Chondrocyte (in vitro differentiated cells): ENCODE measurements at regions not wholly inside any gene's neighbourhood (a gene's known extent, or its start where the extent isn't known, plus 50 kb on each side); places are given as distances from the start of the nearest gene placed in this dataset.
A peak's percentile ranks its signal among the peaks of the same experiment; 100 is the strongest.
"Not testable (repeated sequence)": the region's sequence is repeated elsewhere in the genome, so short reads cannot be mapped to it uniquely, and the experiment has no call there.

Experiments used
- DNase-seq: peaks from one replicate; pipeline ENCODE4 v3.0.0; 2021; ENCODE audit warnings: mixed read lengths, low spot score
- H3K27ac Mint-ChIP-seq: one replicate; pipeline ENCODE4 v1.8.0; 2021; ENCODE audit warnings: mild to moderate bottlenecking, moderate library complexity, mixed read lengths; ENCODE audit not compliant: unreplicated experiment
- H3K27me3 Mint-ChIP-seq: 2 replicates; pipeline ENCODE4 v1.8.0; 2021; ENCODE audit warnings: low read depth, mixed read lengths
- H3K36me3 Mint-ChIP-seq: 2 replicates; pipeline ENCODE4 v1.8.0; 2021; ENCODE audit warnings: low read depth, mixed read lengths
- H3K4me1 Mint-ChIP-seq: 2 replicates; pipeline ENCODE4 v1.8.0; 2021; ENCODE audit warnings: low read depth, mild to moderate bottlenecking, mixed read lengths
- H3K4me3 Mint-ChIP-seq: one replicate; pipeline ENCODE4 v1.8.0; 2021; ENCODE audit warnings: mild to moderate bottlenecking, moderate library complexity, mixed read lengths; ENCODE audit not compliant: unreplicated experiment
- H3K9me3 Mint-ChIP-seq: 2 replicates; pipeline ENCODE4 v1.8.0; 2021; ENCODE audit warnings: low read depth, mixed read lengths
- CTCF ChIP-seq: fragments of 200-600 bp; sonication (generic); IDR thresholded peaks from 2 replicates; pipeline ENCODE4 v1.5.0; 2021; ENCODE audit warnings: antibody characterized with exemption, mild to moderate bottlenecking, moderate library complexity

DNA sequence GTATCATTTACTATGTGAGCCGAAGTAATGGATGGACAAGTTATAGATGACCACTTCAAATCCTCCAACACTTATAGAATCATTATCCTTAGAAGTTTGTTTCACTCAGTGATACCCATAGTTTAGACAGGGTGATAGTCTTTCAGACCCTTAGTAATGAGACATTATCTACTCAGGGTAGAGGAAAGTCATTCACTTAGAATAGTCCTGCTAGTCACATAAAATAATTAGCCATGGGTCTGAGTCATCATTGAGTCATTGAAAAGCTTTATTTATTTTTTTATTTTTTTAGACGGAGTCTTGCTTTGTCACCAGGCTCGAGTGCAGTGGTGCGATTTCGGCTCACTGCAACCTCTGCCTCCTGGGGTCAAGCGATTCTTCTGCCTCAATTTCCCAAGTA lies 321.7 kb upstream of the FSTL5 start:
- H3K9me3 Mint-ChIP-seq = no peaks in the 10 kb centered on the region

DNA sequence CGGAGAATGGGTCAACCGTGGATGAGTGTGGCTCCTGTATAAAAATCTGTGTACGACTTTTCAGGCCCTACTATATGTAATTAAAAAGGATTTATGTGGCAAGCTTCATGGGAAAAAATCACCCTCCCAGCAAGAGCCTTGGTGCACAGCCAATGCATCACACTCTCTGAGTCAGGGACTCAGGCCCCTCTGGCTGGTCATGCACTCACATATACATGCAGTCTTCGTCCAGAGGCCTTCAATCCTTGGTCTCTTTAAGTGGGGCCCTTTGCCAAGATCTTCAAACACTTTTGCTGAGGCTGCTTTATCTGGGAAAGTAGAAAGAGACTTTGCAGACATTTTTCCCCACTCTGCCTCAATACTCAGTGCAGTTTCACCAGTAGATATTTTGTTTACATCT lies 311.4 kb upstream of the FSTL5 start:
- H3K4me1 Mint-ChIP-seq = no peaks in the 10 kb centered on the region
- TF ChIP-seq CTCF = no peak
- H3K4me3 Mint-ChIP-seq = no peak overlapping the region
- H3K27me3 Mint-ChIP-seq = no peaks in the 10 kb centered on the region
- H3K27ac Mint-ChIP-seq = no peak overlapping the region
- no peaks in the 10 kb centered on the region for H3K36me3 Mint-ChIP-seq
- no peak for DNase-seq
- peaks cover 10% of the 10 kb centered on the region for H3K9me3 Mint-ChIP-seq

More for the DNA sequence above, 321.7 kb upstream of the FSTL5 start:
- DNase-seq = no peak
- Mint-ChIP-seq H3K27me3 (no peaks in the 10 kb centered on the region), H3K4me3 (no peak overlapping the region), H3K4me1 (no peaks in the 10 kb centered on the region), H3K36me3 (no peaks in the 10 kb centered on the region), H3K27ac (no peak overlapping the region)
- TF ChIP-seq CTCF = no peak

DNA sequence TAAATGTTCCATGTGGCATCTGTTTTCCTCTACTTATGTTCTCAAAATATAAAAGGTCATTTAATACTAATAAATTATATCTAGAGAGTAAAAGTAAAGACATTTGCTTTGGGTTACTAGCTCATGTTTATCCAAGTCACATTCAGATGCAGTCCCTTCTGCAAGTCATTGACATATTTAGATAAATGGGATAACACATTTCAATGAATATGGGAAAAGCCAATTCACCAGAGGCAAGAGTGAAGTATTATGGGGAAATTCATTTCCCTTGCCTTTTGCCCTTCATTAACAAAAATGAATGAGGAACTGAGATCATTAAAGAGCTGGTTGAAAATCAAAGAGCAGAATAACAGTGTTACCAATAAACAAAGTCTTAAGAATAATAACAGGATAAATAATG lies 306.2 kb upstream of the FSTL5 start:
- no peak overlapping the region for H3K4me3 Mint-ChIP-seq
- no peak overlapping the region for H3K27ac Mint-ChIP-seq
- TF ChIP-seq CTCF = no peak

GRCh38 chr4:162465356-162465755 lies 301.6 kb upstream of the FSTL5 start:
- not testable (repeated sequence) for H3K4me3 Mint-ChIP-seq, H3K36me3 Mint-ChIP-seq, DNase-seq, H3K9me3 Mint-ChIP-seq, H3K27ac Mint-ChIP-seq, H3K4me1 Mint-ChIP-seq
- peaks cover 12% of the 10 kb centered on the region for H3K27me3 Mint-ChIP-seq

More for the DNA sequence above, 306.2 kb upstream of the FSTL5 start:
- DNase-seq = no peak
- Mint-ChIP-seq H3K27me3 (peaks cover 5% of the 10 kb centered on the region), H3K9me3 (peaks cover 2% of the 10 kb centered on the region), H3K4me1 (no peaks in the 10 kb centered on the region), H3K36me3 (no peaks in the 10 kb centered on the region)

DNA sequence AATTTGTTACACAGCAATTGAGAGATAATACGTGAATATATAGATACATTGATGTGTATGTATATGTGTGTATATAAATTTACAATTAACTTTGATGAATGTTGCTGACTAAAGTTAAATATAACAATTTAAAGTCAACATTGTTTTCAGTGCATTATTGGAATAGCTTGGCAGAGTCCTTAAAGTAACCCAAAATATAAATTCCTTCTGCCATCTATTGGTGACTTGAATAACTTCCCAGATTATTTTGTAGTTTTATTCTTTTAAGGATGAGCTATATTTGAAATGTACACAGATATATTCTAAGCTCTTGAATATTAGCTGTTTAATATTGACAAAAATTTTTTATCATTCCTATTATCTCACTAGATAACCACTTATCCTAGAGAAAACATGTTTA lies 298.2 kb upstream of the FSTL5 start:
- no peak for DNase-seq
- H3K9me3 Mint-ChIP-seq = no peaks in the 10 kb centered on the region
- peaks cover 12% of the 10 kb centered on the region for H3K27me3 Mint-ChIP-seq
- H3K36me3 Mint-ChIP-seq = no peaks in the 10 kb centered on the region
- TF ChIP-seq CTCF = peak; percentile 72
- no peak overlapping the region for H3K27ac Mint-ChIP-seq
- no peaks in the 10 kb centered on the region for H3K4me1 Mint-ChIP-seq
- H3K4me3 Mint-ChIP-seq = no peak overlapping the region

GRCh38 chr4:162458051-162458450 lies 294.3 kb upstream of the FSTL5 start:
- H3K27ac Mint-ChIP-seq = no peak overlapping the region
- no peaks in the 10 kb centered on the region for H3K4me1 Mint-ChIP-seq
- no peaks in the 10 kb centered on the region for H3K36me3 Mint-ChIP-seq
- DNase-seq = no peak
- no peak overlapping the region for H3K4me3 Mint-ChIP-seq
- H3K9me3 Mint-ChIP-seq = no peaks in the 10 kb centered on the region
- peaks cover 4% of the 10 kb centered on the region for H3K27me3 Mint-ChIP-seq
- no peak for TF ChIP-seq CTCF
